ENCODE measurements at regions not wholly inside any gene's neighbourhood (a gene's known extent, or its start where the extent isn't known, plus 50 kb on each side); places are given as distances from the start of the nearest gene placed in this dataset.

DNA sequence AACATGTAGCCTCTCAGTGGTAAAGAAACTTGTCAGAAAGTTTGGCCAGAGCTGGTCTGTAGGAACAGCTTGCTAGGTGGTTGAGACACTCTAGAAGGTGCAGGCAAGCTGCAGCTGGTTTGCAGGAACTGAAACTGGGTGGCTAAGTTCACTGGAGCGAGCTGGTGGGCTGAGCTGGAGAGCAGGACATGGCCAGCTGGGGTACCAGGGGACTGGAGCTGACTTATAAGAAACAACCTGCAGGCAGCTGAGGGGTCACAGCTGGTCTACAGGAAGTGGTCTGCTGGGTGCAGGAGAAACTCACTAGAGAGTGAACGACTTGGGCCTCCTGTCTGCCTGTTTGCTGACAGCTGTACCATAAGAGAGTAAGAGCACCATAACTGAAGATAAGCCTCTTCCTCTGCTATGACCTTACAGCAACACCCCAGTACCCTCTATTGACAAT is 157.1 kb upstream of the LNX1 start:
- TF ChIP-seq POLR2A (IDR thresholded peaks at IDR 0.05) = no peak
- TF ChIP-seq, protein P1, sequence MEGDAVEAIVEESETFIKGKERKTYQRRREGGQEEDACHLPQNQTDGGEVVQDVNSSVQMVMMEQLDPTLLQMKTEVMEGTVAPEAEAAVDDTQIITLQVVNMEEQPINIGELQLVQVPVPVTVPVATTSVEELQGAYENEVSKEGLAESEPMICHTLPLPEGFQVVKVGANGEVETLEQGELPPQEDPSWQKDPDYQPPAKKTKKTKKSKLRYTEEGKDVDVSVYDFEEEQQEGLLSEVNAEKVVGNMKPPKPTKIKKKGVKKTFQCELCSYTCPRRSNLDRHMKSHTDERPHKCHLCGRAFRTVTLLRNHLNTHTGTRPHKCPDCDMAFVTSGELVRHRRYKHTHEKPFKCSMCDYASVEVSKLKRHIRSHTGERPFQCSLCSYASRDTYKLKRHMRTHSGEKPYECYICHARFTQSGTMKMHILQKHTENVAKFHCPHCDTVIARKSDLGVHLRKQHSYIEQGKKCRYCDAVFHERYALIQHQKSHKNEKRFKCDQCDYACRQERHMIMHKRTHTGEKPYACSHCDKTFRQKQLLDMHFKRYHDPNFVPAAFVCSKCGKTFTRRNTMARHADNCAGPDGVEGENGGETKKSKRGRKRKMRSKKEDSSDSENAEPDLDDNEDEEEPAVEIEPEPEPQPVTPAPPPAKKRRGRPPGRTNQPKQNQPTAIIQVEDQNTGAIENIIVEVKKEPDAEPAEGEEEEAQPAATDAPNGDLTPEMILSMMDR (IDR thresholded peaks at IDR 0.05) = no peak
